GM21529 (cell line): ENCODE measurements at regions not wholly inside any gene's neighbourhood (a gene's known extent, or its start where the extent isn't known, plus 50 kb on each side); places are given as distances from the start of the nearest gene placed in this dataset.

Experiments
- ATAC-seq: cut with Tn5 transposase; IDR thresholded peaks from one replicate; pipeline ENCODE4 v1.9.1; 2021; ENCODE audit not compliant: unreplicated experiment

- no peak for ATAC-seq
Observed at GRCh38 chr15:47283246-47283645, 434.1 kb upstream of the SEMA6D start.

GRCh38 chr15:47288794-47289193 lies 428.5 kb upstream of the SEMA6D start:
- ATAC-seq: no peak

- no peak for ATAC-seq
Observed at GRCh38 chr15:47289656-47290055, 427.6 kb upstream of the SEMA6D start.

DNA sequence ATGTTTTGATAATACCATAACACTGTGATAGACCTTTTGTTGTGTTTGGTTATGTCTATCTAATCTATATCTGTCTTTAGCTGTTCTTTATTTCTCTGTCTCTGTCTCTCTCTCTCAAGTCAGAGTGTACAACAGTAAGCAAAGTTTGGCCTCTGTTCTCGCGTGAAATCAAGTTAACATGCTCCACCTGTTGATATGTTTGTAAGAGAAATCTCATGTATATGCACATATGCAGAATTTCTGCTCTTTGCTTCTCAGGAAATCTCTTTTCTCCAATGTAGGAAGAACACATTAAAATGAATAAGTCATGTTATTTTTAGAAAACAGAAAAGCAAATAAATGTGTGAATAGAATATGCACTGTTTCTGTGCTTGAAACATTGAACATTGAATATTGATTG lies 425.5 kb upstream of the SEMA6D start:
- ATAC-seq: no peak

DNA sequence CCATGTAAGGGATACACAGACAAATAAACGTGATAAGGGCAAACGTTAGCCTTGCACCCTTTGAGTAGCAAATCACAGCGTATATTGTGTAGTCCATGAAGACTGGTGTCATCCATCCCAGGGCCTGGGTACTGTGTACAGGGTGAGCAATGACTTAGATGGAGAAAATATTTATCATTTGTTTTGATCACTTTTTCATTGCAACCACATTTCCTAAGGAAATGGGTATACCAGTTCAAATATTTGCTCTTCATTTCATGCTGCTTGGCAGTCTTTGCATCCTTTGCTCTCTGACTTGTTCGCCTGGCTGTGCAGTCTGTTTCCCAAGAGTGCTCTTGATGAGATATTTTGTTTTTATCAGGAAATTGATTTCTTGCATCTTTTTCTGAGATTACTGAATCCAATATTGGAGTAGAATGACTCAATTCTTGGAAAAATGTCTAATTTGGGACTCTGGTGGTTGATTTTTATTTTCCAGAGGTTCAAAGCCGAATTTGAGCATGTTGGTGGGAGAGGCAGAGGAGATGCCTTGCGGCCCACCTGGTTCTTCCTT lies 424.6 kb upstream of the SEMA6D start:
- no peak for ATAC-seq

DNA sequence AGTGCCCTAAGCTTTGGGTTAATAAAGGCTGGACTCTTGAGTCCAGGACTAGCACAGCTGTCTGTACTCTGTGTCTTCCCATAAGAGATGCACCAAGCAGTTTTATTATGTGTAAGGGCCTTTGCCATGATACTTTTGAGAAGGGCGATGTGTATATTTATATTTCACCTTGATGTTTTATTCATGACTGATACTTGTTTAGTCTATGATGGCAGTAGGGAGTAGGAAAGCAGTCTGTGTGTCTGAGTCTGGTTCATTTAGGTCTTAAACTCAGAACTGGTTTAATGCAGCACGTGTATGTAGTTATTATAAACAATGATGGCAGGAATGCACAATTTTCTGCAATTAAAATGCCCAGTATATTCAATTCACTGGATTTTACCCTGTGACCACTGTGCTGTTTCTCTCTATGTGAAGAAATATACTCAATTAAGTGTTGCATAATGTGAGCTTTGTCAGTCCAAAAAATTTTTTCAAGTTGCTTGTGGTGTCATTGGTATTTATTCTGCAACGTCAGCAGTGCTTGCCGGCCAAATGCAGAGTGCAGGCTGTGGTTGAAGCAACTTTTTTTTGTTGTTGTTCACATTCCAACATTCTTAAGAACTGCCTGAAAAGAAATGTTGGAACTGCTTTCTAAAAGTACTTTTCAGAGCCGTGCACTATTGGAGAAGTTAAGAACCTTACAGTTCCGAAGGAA lies 423.7 kb upstream of the SEMA6D start:
- ATAC-seq: no peak

DNA sequence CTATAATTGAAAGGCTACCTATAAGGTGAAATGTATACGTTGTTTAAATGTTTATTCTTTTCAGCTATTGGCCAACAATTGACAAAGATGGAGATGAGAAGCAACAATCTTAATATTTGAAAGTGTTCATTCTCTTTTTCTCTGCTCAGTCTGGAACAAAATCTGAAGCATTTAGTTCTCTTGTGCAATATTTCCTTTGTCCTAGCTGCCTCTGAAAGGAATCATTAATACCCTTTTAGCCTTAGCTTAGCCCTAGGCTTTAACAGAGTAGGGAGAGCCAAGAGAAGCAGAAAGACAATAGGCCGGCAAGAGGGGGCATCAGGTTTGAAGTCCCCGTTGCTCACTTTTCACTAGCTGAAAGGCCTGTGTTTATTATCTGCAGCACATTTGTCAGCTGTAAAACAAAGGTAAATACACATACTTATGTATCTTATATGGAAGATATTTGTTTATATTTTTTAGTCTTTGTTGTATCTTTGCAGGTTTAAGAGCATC lies 422.5 kb upstream of the SEMA6D start:
- no peak for ATAC-seq

DNA sequence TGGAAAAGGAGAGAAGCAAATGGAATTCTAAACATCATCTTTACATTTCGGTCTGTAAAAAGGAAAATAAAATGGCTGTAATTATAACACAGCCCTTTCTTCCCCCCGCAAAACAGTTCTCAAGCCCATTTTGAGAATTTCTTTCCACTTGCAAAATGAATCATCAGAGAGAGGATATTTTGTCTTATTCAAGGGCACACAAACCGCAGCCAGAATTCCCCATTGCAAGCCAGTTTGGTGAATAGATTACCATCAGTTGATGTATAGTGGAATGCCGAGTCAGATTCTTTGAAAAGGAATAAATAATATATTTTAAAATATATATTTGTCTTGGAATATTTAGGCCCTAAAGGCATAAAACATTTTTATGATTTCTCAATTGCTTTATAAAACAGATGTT lies 420.4 kb upstream of the SEMA6D start:
- ATAC-seq: no peak

- no peak for ATAC-seq
Observed at GRCh38 chr15:47299846-47300434, 417.4 kb upstream of the SEMA6D start.

GRCh38 chr15:47300596-47300995 lies 416.7 kb upstream of the SEMA6D start:
- no peak for ATAC-seq

DNA sequence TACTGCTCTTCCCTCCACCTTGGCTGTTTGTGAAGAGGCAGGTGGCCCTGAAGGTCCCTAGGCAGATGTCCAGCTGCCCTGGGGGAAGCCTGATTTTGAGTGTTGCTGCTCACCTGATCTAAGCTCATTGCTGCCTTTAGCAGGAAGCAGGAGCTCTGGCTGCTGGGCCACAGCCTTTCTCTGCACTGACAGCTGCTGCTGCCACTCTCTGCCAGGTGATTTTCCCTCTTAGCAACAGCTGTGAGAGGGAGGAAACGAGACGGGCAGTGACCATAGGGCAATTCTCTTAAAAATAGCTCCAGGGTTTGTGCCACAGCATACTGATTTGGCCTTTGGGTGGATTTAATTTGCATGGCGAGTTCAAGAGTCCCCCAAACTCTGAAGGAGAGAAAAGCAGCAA lies 415.8 kb upstream of the SEMA6D start:
- ATAC-seq: no peak

DNA sequence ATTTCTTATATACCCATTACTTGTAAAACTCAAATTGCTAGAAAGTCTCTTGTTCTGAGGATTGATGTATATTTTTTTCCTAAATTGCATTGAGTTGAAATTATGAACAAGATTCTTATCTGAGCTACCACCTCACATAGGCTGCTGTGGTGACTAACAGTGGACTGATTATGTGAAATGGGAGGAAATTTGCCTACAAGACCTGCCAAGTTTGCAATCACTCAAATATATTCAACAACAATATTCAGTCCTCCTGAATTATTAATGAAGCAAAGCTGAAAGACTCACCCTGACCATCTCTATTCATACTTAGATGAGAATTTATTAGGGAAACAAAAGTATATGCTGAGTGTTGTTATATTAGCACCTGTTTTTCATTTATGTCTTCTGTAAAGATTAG lies 412.6 kb upstream of the SEMA6D start:
- ATAC-seq: no peak

- no peak for ATAC-seq
Observed at GRCh38 chr15:47312161-47312560, 405.1 kb upstream of the SEMA6D start.

DNA sequence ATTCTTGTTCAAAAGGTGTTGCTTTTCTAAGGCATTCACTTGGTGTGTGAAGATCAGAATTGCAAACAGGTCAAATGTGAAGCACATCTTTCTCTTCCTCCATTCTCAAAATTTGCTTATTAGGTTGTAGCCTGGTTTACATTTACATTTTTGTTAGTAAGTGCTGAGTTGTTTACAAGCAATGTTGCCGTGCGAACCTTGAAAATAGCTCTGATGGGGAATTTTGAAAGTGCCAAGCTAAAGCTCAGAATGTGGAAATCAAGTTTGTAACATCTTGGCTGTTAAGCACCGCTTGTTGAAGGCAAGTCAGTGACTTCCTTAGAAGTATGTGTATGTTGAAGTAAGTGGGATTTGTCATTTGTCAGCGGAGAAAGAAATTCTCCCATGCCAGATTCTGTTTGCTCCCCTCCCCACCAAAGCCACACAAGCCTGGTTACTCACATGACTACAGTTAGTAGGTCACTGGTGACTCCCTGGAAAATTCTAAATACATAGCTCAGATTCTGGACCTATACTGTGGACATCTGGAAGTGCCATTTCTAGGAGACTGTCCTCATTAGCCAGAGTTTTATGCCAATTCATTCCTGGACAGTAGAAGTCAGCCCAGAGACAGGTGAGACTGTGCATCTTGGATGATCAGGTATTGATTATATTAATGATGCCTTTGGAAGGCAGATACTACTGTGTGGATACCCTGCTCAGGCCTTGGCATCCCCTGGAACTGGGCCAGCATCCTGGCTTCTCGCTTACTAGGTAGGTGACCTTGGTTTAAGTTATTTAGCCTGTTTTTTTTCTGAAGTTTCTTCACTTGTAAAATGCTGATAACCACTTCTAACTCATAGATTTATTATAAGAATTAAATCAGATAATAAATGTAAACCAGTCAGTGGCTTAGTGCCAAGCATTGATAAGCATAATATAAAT lies 390.6 kb upstream of the SEMA6D start:
- ATAC-seq: no peak

DNA sequence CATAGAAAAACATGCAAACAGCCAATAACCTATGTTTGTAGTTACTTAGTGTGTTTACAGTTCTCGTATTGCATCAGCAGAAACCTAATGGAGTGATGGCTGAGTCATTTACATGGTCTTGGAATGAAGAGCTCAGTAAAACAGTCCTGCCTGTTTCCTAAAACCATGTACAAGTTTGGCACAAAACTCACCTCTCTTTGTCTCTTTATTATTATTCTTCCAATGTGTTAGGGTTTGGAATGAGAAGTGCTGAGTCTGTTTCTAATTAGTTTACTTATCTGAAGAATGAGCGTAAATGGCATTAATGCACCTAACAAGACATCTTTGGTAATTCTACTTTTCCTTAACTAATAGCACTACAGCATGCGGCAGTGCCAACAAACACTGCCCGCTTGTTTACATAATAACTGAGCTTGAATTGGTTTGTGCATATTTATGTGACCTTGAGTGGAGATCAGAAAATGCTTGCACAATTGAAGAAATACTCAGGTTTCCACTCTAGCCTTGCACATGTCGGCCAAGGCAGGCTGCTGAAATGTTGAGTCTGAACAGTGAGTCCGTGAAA lies 385.4 kb upstream of the SEMA6D start:
- no peak for ATAC-seq

GRCh38 chr15:47332481-47332880 lies 384.8 kb upstream of the SEMA6D start:
- ATAC-seq: no peak

DNA sequence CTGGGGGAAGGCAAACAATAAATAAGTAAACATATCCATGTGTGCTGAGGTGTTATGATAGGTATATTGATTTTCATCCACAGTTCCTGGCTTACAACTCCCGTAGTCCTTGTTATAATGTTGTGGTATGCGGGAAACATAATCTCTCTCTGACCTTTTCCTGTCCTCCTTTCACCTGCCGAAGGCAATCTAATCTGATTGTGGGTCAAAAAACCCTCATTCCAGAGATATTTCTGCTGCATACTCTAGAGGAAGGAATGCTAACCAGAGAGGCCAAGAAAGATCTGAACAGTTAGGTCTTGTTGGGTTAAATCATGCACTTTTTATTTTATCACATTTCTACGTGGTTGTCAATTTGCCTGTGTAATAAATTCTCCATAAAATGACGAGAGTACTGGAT lies 383.6 kb upstream of the SEMA6D start:
- ATAC-seq: no peak

- ATAC-seq: no peak
Observed at GRCh38 chr15:47334805-47335535, 382.3 kb upstream of the SEMA6D start.

DNA sequence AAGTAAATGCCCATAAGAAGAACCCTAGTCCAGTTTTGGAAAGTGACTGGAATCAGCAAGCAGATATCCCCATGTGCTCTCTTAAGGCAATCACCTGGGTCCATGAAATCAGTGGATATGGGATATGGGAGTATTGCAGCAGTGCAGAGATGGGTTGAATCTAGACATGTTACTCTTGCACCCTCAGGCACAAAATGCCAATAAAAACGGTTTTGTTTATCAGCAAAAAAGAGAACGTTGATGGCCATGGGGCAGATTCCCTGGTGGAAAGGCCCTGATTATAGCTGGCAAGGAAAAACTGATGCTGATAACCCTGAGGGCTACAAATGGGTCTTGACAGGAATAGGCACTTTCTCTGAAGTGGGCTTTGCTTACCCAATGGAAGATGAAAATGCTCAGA lies 380.2 kb upstream of the SEMA6D start:
- no peak for ATAC-seq

GRCh38 chr15:47337836-47338235 lies 379.5 kb upstream of the SEMA6D start:
- no peak for ATAC-seq

DNA sequence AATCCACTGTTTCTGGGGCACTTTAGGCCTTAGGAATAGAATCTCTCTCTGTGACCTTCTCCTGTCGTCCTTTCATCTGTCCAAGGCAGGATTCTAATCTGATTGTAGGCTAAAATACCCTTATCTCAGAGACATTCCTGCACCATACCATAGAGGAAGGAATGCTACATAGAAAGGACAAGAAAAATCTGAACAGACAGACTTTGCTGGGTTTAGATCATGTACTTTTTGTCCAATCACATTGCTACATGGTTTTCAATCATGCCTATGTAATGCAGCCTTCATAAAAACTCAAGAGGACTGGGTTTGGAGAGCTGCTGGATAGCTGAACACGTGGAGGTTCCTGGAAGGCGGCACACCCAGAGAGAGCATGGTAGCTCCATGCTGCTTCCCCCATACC lies 378.5 kb upstream of the SEMA6D start:
- ATAC-seq: no peak
